ENCODE measurements at regions not wholly inside any gene's neighbourhood (a gene's known extent, or its start where the extent isn't known, plus 50 kb on each side); places are given as distances from the start of the nearest gene placed in this dataset.

DNA sequence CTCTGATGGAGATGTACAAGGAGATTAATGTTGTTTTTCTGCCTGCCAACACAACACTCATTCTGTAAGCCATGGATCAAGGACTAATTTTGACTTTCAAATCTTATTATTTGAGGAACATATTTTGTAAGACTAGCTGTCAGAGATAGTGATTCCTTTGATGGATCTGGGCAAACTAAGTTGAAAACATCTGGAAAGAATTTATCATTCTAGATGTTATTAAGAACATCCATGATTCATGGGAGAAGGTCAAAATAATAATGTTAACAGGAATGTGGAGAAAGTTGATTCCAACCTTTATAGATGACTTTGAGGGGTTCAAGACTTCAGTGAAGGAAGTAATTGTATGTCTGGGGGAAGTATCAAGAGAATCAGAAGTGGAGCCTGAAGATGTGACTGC, 196.8 kb downstream of the POSTN start:
- ChIA-PET RAD21 (ENCODE audit: low non-redundant PET in 1 of 2, low total read pairs in 2 of 2, uncharacterized antibody in 2 of 2, unreplicated experiment in 2 of 2) (no interaction called here), CTCF (no interaction called here), POLR2A (no interaction called here)
- Histone ChIP-seq H3K4me3 (replicated peaks in 1 of 2; ENCODE audit: low read depth in 1 of 2, low read length in 2 of 2) (no peak overlapping the region), H2AFZ (ENCODE audit: low read depth, low read length, poor library complexity, severe bottlenecking) (no peak overlapping the region), H3K79me2 (ENCODE audit: insufficient read depth, low read length) (no peaks in the 10 kb centered on the region), H3K4me1 (ENCODE audit: control insufficient read depth in 1 of 2, insufficient read depth in 2 of 2, low read length in 2 of 2) (no peaks in the 10 kb centered on the region), H4K20me1 (ENCODE audit: insufficient read depth) (no peaks in the 10 kb centered on the region), H3K27me3 (ENCODE audit: insufficient read depth, low read length) (no peaks in the 10 kb centered on the region), H3K27ac (ENCODE audit: low read depth, low read length) (no peak overlapping the region), H3K4me2 (ENCODE audit: low read length) (no peak overlapping the region), H3K9ac (ENCODE audit: low read length) (no peak overlapping the region), H3K36me3 (ENCODE audit: control insufficient read depth in 1 of 2, insufficient read depth in 2 of 2, low read length in 2 of 2) (no peaks in the 10 kb centered on the region), H3K9me2 (ENCODE audit: insufficient read depth) (no peaks in the 10 kb centered on the region), H3K9me3 (ENCODE audit: control insufficient read depth in 1 of 2, insufficient read depth in 1 of 2, low read depth in 1 of 2, low read length in 2 of 2) (peaks cover 0 to 16% of the 10 kb centered on the region in 2 experiments; a peak in 2 of 4 replicates)
- TF ChIP-seq, protein P1, sequence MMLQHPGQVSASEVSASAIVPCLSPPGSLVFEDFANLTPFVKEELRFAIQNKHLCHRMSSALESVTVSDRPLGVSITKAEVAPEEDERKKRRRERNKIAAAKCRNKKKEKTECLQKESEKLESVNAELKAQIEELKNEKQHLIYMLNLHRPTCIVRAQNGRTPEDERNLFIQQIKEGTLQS (IDR thresholded peaks at IDR 0.05), result no peak
- TF ChIP-seq ELF1 (IDR thresholded peaks at IDR 0.05; ENCODE audit: borderline replicate concordance, low read depth) (no peak), EZH2 (IDR thresholded peaks at IDR 0.05) (no peak), YY1 (IDR thresholded peaks at IDR 0.05; ENCODE audit: extremely low read depth, insufficient replicate concordance, low read depth, low read length) (no peak)
- TF ChIP-seq, protein P2, sequence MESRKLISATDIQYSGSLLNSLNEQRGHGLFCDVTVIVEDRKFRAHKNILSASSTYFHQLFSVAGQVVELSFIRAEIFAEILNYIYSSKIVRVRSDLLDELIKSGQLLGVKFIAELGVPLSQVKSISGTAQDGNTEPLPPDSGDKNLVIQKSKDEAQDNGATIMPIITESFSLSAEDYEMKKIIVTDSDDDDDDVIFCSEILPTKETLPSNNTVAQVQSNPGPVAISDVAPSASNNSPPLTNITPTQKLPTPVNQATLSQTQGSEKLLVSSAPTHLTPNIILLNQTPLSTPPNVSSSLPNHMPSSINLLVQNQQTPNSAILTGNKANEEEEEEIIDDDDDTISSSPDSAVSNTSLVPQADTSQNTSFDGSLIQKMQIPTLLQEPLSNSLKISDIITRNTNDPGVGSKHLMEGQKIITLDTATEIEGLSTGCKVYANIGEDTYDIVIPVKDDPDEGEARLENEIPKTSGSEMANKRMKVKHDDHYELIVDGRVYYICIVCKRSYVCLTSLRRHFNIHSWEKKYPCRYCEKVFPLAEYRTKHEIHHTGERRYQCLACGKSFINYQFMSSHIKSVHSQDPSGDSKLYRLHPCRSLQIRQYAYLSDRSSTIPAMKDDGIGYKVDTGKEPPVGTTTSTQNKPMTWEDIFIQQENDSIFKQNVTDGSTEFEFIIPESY (IDR thresholded peaks at IDR 0.05; ENCODE audit: extremely low read depth, insufficient replicate concordance, low read length), result no peak
- no peak for DNase-seq (ENCODE audit: low read depth, low spot score)
- no TSS peak for BruUV-seq (replicated peaks)
- intact Hi-C loops (cut with micrococcal nuclease), result no loop called here
- ATAC-seq, result no peak

DNA sequence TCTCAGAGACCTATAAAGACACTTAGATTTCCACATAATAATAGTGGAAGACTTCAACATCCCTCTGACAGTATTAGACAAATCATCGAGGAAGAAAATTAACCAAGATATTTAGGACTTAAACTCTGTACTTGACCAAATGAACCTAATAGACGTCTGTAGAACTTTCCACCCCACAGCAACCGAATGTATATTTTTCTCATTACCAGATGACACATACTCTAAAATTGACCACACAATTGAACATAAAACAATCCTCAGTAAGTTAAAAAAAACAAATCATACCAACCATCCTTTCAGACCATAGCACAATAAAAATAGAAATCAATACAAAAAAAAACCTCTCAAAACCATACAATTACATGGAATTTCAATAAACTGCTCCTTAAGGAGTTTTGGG, 201.0 kb downstream of the POSTN start:
- RAD21 ChIA-PET (ENCODE audit: low non-redundant PET in 1 of 2, low total read pairs in 2 of 2, uncharacterized antibody in 2 of 2, unreplicated experiment in 2 of 2), result no interaction called here
- H3K27ac ChIP-seq (ENCODE audit: low read depth, low read length), result no peak overlapping the region
- BruUV-seq (replicated peaks), result no TSS peak
- TF ChIP-seq JUND (IDR thresholded peaks at IDR 0.05) (no peak), CEBPB (IDR thresholded peaks at IDR 0.05; ENCODE audit: low read depth) (no peak), ELF1 (IDR thresholded peaks at IDR 0.05; ENCODE audit: borderline replicate concordance, low read depth) (no peak), SIN3A (IDR thresholded peaks at IDR 0.05; ENCODE audit: low read depth) (no peak), EZH2phosphoT487 (IDR thresholded peaks at IDR 0.05; ENCODE audit: borderline replicate concordance) (no peak), SRF (IDR thresholded peaks at IDR 0.05; ENCODE audit: low read depth) (no peak), POLR2A (IDR thresholded peaks at IDR 0.05; ENCODE audit: borderline replicate concordance, extremely low read depth, insufficient read depth, insufficient read length) (no peak), EZH2 (IDR thresholded peaks at IDR 0.05) (no peak), POLR2AphosphoS5 (IDR thresholded peaks at IDR 0.05; ENCODE audit: low read depth, low read length) (no peak), FOSL1 (IDR thresholded peaks at IDR 0.05; ENCODE audit: low read depth) (no peak)
- TF ChIP-seq, protein P2 (IDR thresholded peaks at IDR 0.05; ENCODE audit: extremely low read depth, insufficient replicate concordance, low read length), result no peak
- TF ChIP-seq, protein P3, sequence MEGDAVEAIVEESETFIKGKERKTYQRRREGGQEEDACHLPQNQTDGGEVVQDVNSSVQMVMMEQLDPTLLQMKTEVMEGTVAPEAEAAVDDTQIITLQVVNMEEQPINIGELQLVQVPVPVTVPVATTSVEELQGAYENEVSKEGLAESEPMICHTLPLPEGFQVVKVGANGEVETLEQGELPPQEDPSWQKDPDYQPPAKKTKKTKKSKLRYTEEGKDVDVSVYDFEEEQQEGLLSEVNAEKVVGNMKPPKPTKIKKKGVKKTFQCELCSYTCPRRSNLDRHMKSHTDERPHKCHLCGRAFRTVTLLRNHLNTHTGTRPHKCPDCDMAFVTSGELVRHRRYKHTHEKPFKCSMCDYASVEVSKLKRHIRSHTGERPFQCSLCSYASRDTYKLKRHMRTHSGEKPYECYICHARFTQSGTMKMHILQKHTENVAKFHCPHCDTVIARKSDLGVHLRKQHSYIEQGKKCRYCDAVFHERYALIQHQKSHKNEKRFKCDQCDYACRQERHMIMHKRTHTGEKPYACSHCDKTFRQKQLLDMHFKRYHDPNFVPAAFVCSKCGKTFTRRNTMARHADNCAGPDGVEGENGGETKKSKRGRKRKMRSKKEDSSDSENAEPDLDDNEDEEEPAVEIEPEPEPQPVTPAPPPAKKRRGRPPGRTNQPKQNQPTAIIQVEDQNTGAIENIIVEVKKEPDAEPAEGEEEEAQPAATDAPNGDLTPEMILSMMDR (IDR thresholded peaks at IDR 0.05 in 2 of 3, conservative IDR thresholded peaks at IDR 0.05 in 1 of 3; ENCODE audit: borderline replicate concordance in 1 of 3, insufficient read depth in 1 of 3, low read depth in 2 of 3, low read length in 2 of 3), result no peak
- TF ChIP-seq, protein P4, sequence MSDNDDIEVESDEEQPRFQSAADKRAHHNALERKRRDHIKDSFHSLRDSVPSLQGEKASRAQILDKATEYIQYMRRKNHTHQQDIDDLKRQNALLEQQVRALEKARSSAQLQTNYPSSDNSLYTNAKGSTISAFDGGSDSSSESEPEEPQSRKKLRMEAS (IDR thresholded peaks at IDR 0.05), result no peak

More for the DNA sequence above, 201.0 kb downstream of the POSTN start:
- ATAC-seq, result no peak
- peaks cover 4 to 18% of the 10 kb centered on the region in 2 experiments; a peak in 2 of 4 replicates for H3K9me3 ChIP-seq (ENCODE audit: control insufficient read depth in 1 of 2, insufficient read depth in 1 of 2, low read depth in 1 of 2, low read length in 2 of 2)
- H3K9ac ChIP-seq (ENCODE audit: low read length), result no peak overlapping the region
- no peak overlapping the region for H3K4me2 ChIP-seq (ENCODE audit: low read length)
- no peaks in the 10 kb centered on the region for H3K4me1 ChIP-seq (ENCODE audit: control insufficient read depth in 1 of 2, insufficient read depth in 2 of 2, low read length in 2 of 2)
- ChIA-PET POLR2A (no interaction called here), CTCF (no interaction called here)
- no peak for DNase-seq (ENCODE audit: low read depth, low spot score)
- H2AFZ ChIP-seq (ENCODE audit: low read depth, low read length, poor library complexity, severe bottlenecking), result no peak overlapping the region
- H3K27me3 ChIP-seq (ENCODE audit: insufficient read depth, low read length), result no peaks in the 10 kb centered on the region
- no peaks in the 10 kb centered on the region for H3K9me2 ChIP-seq (ENCODE audit: insufficient read depth)
- H3K36me3 ChIP-seq (ENCODE audit: control insufficient read depth in 1 of 2, insufficient read depth in 2 of 2, low read length in 2 of 2), result no peaks in the 10 kb centered on the region
- no peaks in the 10 kb centered on the region for H4K20me1 ChIP-seq (ENCODE audit: insufficient read depth)
- H3K79me2 ChIP-seq (ENCODE audit: insufficient read depth, low read length), result no peaks in the 10 kb centered on the region
- intact Hi-C loops (cut with micrococcal nuclease), result no loop called here
- H3K4me3 ChIP-seq (replicated peaks in 1 of 2; ENCODE audit: low read depth in 1 of 2, low read length in 2 of 2), result no peak overlapping the region

All from HCT116 (cell line).